NCI-H748 treated with DMSO at 0.1 percent for 48 hours (cell line): ENCODE measurements at regions not wholly inside any gene's neighbourhood (a gene's known extent, or its start where the extent isn't known, plus 50 kb on each side); places are given as distances from the start of the nearest gene placed in this dataset.
"Not testable (repeated sequence)": the region's sequence is repeated elsewhere in the genome, so short reads cannot be mapped to it uniquely, and the experiment has no call there.

Source experiments
- DNase-seq: peaks from one replicate; lab custom pipeline; 2025; lab: John Stamatoyannopoulos, UW

- DNase-seq, result no peak
These were observed 404.9 kb upstream of the MMS22L start for GRCh38 chr6:97687916-97688315.

DNA sequence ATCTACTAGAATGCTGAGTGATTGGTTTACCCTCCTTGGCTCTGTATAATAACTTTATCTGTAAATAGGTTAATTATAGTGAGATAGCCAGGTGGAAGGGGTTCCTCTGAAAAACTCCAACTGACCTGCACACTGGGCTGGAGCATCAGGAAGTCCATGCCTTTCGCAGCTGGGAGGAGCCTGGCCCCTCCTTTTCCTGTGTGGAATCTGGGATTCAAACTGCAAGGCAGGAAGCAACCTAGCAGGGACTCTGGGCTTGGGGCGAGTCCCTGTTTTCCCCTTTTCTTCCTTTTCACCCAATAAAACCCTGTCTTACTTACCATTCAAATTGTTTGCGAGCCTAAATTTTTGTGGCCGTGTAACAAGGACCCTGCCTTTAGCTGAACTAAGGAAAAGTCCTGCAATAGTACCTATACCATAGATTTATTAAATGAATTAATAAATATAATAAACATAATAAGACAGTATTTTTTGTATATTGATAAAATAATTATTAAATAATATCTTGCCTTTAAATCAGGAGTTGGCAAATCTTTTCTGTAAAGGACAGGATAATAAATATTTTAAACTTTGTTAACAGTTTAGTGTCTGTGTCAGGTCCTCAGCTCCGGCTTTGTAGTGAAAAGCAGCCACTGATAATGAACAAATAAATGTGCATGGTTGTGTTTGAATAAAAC, 406.2 kb upstream of the MMS22L start:
- no peak for DNase-seq

GRCh38 chr6:97697456-97697855, 414.4 kb upstream of the MMS22L start:
- DNase-seq, result no peak

GRCh38 chr6:97701801-97702200, 418.8 kb upstream of the MMS22L start:
- DNase-seq, result no peak

GRCh38 chr6:97702248-97702647, 419.2 kb upstream of the MMS22L start:
- no peak for DNase-seq

DNA sequence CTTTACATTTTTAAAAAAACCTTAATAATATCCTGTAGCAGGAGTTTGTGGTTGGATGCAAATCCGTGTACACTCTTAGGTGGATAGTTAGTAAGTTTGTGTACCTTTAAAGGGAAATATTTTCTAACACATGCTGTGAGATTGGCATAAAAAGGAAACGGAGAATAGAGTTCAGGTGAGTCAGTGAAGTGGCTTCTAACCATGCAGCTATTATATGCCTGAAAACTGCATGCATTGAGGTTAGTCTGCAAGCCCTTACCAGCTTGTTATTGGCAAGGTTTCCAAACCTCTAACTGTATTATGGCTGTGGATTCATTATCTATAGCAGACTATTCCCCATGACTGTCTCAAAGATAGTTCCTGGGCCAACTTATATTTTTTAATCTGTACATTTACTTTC, 420.6 kb upstream of the MMS22L start:
- no peak for DNase-seq

- DNase-seq, result no peak
These were observed 422.6 kb upstream of the MMS22L start for GRCh38 chr6:97705568-97705967.

GRCh38 chr6:97712751-97713150, 429.7 kb upstream of the MMS22L start:
- DNase-seq, result no peak

GRCh38 chr6:97714772-97715171, 431.8 kb upstream of the MMS22L start:
- DNase-seq, result no peak

GRCh38 chr6:97717086-97717485, 434.1 kb upstream of the MMS22L start:
- no peak for DNase-seq

DNA sequence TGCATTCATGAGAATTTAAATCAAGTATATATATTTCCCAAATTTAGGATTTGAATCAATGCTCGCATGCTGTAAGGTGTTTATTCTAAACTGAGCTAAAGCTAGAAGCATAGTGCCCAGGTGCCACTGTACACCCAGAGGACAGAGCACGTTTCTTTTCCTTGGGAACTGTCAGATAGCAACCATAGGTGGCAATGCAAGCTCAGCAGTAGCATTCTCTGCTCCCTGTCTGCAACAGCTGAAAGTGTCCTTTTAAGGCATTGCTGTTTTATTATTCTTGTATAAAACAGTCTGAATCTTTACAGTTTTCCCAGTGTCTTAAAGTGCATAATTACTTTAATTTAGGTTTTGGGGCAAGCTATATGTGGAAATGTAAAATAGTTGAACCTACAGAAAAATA, 443.4 kb upstream of the MMS22L start:
- peak; percentile 10 for DNase-seq

DNA sequence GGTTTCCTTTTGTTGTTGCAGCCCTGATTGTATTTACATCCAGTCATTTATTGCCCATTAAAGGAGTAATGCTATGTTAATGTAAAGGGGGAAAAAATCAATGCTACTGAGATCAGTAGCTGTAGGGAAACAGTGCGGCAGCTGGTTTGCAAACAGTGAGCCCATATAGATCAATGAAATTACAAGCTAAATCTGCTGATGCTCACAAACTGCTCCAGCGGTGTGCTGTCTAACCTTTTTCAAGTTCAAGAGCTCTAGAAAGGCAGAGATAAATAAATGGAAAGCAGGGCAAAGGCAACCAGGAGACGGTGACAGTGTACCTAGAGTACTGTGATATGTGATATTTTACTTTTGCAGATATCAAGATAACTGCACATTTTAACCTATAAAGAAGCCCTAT, 449.0 kb upstream of the MMS22L start:
- DNase-seq, result no peak

DNA sequence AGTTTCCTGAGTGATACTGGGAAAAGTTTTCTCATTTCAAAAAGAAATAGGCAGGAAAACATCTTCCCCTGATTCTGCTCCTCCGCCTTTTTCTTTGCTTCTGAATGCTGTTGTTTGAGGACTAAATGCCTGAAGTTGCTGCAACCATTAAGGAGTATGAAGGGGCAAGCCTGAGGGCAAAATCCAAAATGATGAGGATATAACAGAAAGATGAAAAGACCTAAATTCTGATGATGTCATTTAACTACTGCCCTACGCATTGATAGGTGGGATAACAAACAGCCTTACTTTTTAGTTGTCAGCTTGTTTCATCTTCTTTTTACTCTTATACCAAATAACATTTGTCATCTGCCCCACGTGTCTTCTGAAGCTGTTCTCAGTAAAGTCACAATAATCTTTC, 474.6 kb upstream of the MMS22L start:
- no peak for DNase-seq

DNA sequence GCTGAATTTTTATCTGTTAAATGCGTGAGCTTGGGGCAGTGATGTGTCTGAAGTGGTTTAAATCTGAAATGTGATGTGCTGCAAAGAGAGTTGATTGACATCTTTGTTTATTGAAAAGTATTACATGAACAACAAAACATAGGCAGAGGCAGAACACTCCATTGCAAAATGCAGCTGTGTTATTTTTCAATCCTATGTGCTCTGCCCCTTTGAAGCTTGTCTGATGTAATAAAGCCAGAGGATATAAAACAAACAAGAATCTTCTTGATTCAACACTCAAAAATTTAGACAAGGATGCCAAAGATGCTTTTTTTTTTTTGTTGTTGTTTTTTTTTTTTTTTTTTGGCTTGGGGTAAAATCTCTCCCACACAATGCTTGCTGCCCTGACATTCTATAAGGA, 482.4 kb upstream of the MMS22L start:
- DNase-seq, result no peak

GRCh38 chr6:97771372-97771771, 488.4 kb upstream of the MMS22L start:
- DNase-seq, result no peak

DNA sequence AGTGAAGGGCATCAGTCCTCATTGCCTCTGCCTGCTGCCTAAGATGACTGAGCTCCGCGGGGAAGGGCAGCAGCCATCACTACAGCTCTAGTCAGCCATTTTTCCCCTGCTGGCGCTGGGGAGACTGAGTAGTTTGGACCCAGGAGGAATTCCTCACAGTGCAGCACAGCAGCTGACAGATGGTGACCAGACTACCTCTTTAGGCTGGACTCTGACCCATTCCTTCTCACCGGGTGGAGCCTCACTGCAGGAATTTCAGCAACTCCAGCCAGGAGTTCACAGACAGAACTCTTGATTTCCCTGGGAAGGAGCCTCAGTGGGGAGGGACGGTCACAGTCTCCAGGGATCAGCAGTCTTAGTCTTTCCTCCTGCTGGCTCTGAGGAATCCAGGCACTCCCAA, 492.0 kb upstream of the MMS22L start:
- DNase-seq, result no peak

DNA sequence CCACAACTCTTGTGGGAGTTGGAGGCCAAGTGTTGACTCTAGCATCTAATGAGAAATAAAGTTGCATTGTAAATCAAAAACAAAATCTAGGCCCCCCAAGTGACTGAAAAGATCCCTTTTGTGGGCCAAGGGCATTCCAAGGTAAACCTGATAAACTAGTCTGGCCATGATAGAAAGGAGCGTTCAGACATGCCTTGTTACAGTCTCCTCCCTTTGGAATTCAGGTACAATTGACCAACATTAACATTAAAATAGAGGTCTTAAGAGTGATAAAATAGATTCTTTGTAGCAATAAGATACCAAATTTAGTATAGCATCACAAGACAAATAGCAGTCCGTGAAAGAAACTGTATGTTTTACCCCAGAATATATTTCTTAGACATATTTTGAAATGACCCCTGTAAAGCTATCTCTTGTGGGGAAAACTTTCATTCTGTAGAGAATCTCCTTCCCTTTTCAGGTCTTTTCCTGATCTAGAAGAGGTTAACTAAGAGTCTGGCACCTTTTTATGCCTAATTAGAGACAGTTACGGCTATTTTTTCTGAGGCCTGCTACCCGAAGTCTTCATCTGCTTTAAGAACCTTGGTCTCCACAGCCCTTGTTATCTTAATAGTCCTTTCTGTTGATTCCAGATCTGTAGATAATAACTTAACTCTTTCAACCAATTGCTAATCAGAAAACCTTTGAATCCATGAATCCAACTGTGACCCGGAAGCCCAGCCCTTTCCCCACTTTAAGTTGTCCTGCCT, 495.4 kb upstream of the MMS22L start:
- no peak for DNase-seq

GRCh38 chr6:97779039-97779766, 496.2 kb upstream of the MMS22L start:
- not testable (repeated sequence) for DNase-seq

- no peak for DNase-seq
These were observed 508.0 kb upstream of the MMS22L start for GRCh38 chr6:97790926-97791590.

- DNase-seq, result no peak
These were observed 522.6 kb upstream of the MMS22L start for GRCh38 chr6:97805596-97805995.

DNA sequence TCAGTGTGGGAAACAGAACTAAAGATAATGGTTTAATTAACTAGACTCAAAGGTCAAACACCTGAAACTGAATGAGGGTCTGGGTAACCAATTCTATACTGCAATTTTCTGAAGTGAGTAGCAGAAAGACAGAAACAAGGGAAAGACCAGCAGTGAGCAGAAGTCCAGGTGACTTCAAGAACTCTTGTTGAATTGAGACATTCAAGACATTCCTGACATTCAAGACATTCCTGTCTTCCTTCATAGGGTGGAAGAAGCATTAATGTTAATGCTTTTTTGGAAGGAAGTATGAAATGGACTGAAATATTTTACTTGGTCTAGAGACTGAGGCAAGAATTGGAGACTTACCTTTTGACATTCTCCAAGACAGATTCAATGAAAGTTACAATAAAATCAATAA, 529.9 kb upstream of the MMS22L start:
- DNase-seq, result no peak

DNA sequence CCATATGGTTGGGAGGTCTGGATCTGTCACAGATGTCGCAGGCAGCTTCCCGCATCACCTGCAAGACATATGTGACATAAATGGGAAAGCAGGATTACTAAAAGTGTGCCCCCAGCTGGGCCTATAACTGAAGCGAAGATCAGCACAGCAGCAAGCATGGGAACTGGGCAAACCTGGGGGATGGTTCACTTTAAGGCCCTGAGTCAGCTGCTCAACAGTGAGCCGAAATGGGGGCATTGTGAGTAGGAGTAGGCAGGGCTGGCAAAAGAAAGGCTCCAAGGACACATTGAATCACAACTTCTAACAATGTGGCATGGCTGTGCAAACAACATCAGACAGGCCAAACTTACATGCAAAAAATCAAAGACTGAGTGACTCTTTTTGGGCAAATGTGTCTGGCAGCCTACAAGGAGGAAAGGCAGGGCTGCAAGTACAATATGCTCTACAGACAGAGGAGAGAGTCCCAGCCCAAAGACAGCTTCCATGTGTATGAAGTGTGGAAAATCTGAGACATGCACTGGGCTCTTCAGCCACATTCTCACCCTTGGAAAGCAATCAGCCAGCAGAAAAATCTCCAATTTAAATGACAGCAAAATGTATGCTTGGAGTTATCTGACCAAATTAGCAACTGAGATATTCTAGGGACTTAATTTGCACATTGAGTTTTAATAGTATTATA, 531.0 kb upstream of the MMS22L start:
- no peak for DNase-seq
